A549 (cell line): ENCODE measurements at regions not wholly inside any gene's neighbourhood (a gene's known extent, or its start where the extent isn't known, plus 50 kb on each side); places are given as distances from the start of the nearest gene placed in this dataset.

ENCODE experiments used
- ATAC-seq, 2 experiments: fragments of 200-7000 bp in 1 of 2; fragments of >200 bp in 1 of 2; cut with Nextera tagmentation in 1 of 2; cut with Tn5 transposase in 1 of 2; 3 replicates each; pipeline versions ENCODE4 v1.8.0 to v1.9.1; 2018 to 2020; ENCODE audit warnings: mild to moderate bottlenecking in 1 of 2, moderate library complexity in 1 of 2
- CTCF ChIA-PET: fragments of 300-600 bp; sonication (Branson Sonifier 250); formaldehyde crosslinking; extraction: SDS; loops from one replicate; lab custom pipeline; 2021; ENCODE audit warnings: antibody characterized with exemption, inconsistent platforms; lab: Yijun Ruan, JAX
- POLR2A ChIA-PET: fragments of 350-600 bp; formaldehyde crosslinking; extraction: SDS; loops from one replicate; lab custom pipeline; 2021; ENCODE audit warnings: antibody characterized with exemption, inconsistent platforms; lab: Yijun Ruan, JAX
- DNase-seq, 2 experiments: peaks; one replicate each; pipeline versions ENCODE4 v3.0.0 to v3.0.0-alpha.2; 2011 to 2016; ENCODE audit warnings: low read depth in 1 of 2, low spot score in 1 of 2
- FAIRE-seq: peaks from 2 replicates; lab custom pipeline; 2011; peaks lifted over from hg19 to GRCh38; lab: Jason Lieb, UNC
- H3K27ac ChIP-seq, 2 experiments: fragments of >200 bp; sonication (Bioruptor Twin); formaldehyde crosslinking; 3 replicates each; pipeline ENCODE4 v1.5.1; 2016 to 2017
- H3K4me1 ChIP-seq: fragments of >200 bp; sonication (Bioruptor Twin); formaldehyde crosslinking; 3 replicates; pipeline ENCODE4 v1.6.1; 2016
- H3K4me2 ChIP-seq: fragments of >200 bp; sonication (Bioruptor Twin); formaldehyde crosslinking; 3 replicates; pipeline ENCODE4 v1.6.1; 2016
- H3K4me3 ChIP-seq: fragments of >200 bp; sonication (Bioruptor Twin); formaldehyde crosslinking; 3 replicates; pipeline ENCODE4 v1.5.1; 2016
- H3K9me3 ChIP-seq: fragments of >200 bp; sonication (Bioruptor Twin); formaldehyde crosslinking; 3 replicates; pipeline ENCODE4 v1.6.1; 2016
- BCL3 ChIP-seq: fragments of >200 bp; sonication (Bioruptor Twin); formaldehyde crosslinking; IDR thresholded peaks from 3 replicates; pipeline ENCODE4 v1.6.1; 2016
- CBX8 ChIP-seq: fragments of 200-600 bp; sonication (generic); IDR thresholded peaks from 2 replicates; pipeline ENCODE4 v1.6.1; 2016
- CHD4 ChIP-seq: fragments of 200-600 bp; sonication (generic); IDR thresholded peaks from 2 replicates; pipeline ENCODE4 v1.6.1; 2016; ENCODE audit warnings: antibody characterized with exemption, mild to moderate bottlenecking, borderline replicate concordance
- E2F6 ChIP-seq: IDR thresholded peaks from 2 replicates; pipeline ENCODE4 v1.6.1; 2012; ENCODE audit warnings: low read depth, borderline replicate concordance
- EHF ChIP-seq: fragments of 250-450 bp; sonication (Bioruptor Pico); IDR thresholded peaks from 2 replicates; pipeline ENCODE4 v1.5.0; 2020; ENCODE audit warnings: mild to moderate bottlenecking
- EHMT2 ChIP-seq: fragments of 200-600 bp; sonication (generic); IDR thresholded peaks from 2 replicates; pipeline ENCODE4 v1.6.1; 2016; ENCODE audit warnings: antibody characterized with exemption, low read depth, mild to moderate bottlenecking, moderate library complexity
- FOSL2 ChIP-seq, 2 experiments: fragments of 450-650 bp in 1 of 2; fragments of >200 bp in 1 of 2; sonication (Bioruptor Twin) in 1 of 2; formaldehyde crosslinking; IDR thresholded peaks; 2 replicates each; pipeline versions ENCODE4 v1.5.0 to v1.6.1; 2016 to 2020; ENCODE audit warnings: mild to moderate bottlenecking in 1 of 2, moderate library complexity in 1 of 2
- HDAC2 ChIP-seq: fragments of 200-600 bp; sonication (generic); IDR thresholded peaks from 2 replicates; pipeline ENCODE4 v1.6.1; 2016
- HOXA7 ChIP-seq: fragments of 250-450 bp; sonication (Bioruptor Pico); IDR thresholded peaks from 2 replicates; pipeline ENCODE4 v1.5.0; 2020; ENCODE audit warnings: mild to moderate bottlenecking, moderate library complexity
- HOXB13 ChIP-seq: fragments of 250-450 bp; sonication (Bioruptor Pico); IDR thresholded peaks from 2 replicates; pipeline ENCODE4 v1.5.0; 2020; ENCODE audit warnings: low read depth, mild to moderate bottlenecking, moderate library complexity
- KDM5A ChIP-seq: fragments of 200-600 bp; sonication (generic); IDR thresholded peaks from 2 replicates; pipeline ENCODE4 v1.6.1; 2016; ENCODE audit warnings: antibody characterized with exemption, mild to moderate bottlenecking
- MAFK ChIP-seq: fragments of 450-650 bp; IDR thresholded peaks from 2 replicates; pipeline ENCODE4 v1.6.1; 2014; ENCODE audit not compliant: partially characterized antibody
- MAZ ChIP-seq: fragments of 150-350 bp; IDR thresholded peaks from 2 replicates; pipeline ENCODE4 v1.6.1; 2014; ENCODE audit warnings: antibody characterized with exemption, low read depth, low read length, borderline replicate concordance
- NR3C1 ChIP-seq: fragments of >200 bp; sonication (Bioruptor Twin); formaldehyde crosslinking; IDR thresholded peaks from 3 replicates; pipeline ENCODE4 v1.6.1; 2017
- PBX3 ChIP-seq: IDR thresholded peaks from 2 replicates; pipeline ENCODE4 v1.6.1; 2012
- POLR2A ChIP-seq: IDR thresholded peaks from 2 replicates; pipeline ENCODE4 v1.6.1; 2012; ENCODE audit warnings: mild to moderate bottlenecking, low read length
- RCOR1 ChIP-seq: fragments of 150-350 bp; IDR thresholded peaks from 2 replicates; pipeline ENCODE4 v1.6.1; 2014; ENCODE audit warnings: antibody characterized with exemption, low read length, low read depth
- RFX5 ChIP-seq: fragments of 450-650 bp; IDR thresholded peaks from 2 replicates; pipeline ENCODE4 v1.7.1; 2014; ENCODE audit warnings: antibody characterized with exemption, mild to moderate bottlenecking, moderate library complexity
- RNF2 ChIP-seq: fragments of 200-600 bp; sonication (generic); IDR thresholded peaks from 2 replicates; pipeline ENCODE4 v1.6.1; 2016; ENCODE audit warnings: low read depth, mild to moderate bottlenecking, antibody characterized with exemption, moderate library complexity, borderline replicate concordance
- SMC3 ChIP-seq: fragments of >200 bp; sonication (Bioruptor Twin); formaldehyde crosslinking; IDR thresholded peaks from 3 replicates; pipeline ENCODE4 v1.6.1; 2018; ENCODE audit warnings: inconsistent platforms
- TP53 ChIP-seq: fragments of 250-450 bp; sonication (Bioruptor Pico); IDR thresholded peaks from 2 replicates; pipeline ENCODE4 v1.5.0; 2021; ENCODE audit warnings: mild to moderate bottlenecking, moderate library complexity
- WGBS: methylation state at CpG from one replicate; pipeline ENCODE4 v1.1.6; 2017; ENCODE audit errors: missing lambda C conversion rate; 5-methylcytosine and 5-hydroxymethylcytosine counted together
- TF ChIP-seq, protein P1 (sequence below): fragments of 450-650 bp; IDR thresholded peaks from 2 replicates; pipeline ENCODE4 v1.6.1; 2014; ENCODE audit warnings: antibody characterized with exemption
- TF ChIP-seq, protein P2 (sequence below): fragments of 150-350 bp; IDR thresholded peaks from 2 replicates; pipeline ENCODE4 v1.6.1; 2014; ENCODE audit warnings: low read depth, mild to moderate bottlenecking, low read length

DNA sequence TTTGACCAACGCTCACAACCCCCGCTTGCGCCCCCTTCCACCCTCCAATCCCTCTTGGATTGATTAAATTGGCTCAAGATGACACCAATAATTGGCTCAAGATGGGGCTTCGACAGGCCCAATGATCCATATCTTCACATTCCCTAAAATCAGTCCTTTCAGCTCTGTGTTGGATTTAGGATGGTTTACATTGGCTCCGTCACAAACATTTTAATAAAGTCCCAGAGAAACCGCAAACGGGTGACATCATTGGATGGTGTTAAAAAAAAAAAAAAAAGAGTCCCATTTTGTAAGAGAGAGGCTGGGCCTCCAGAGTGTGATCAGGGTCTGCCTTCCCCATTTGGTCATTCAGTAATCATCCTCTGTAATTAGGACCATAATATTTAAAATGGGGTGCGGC is 113.4 kb upstream of the MRPS22 start (continued):
- TF ChIP-seq HOXB13 (no peak), RCOR1 (no peak), MAZ (no peak)

DNA sequence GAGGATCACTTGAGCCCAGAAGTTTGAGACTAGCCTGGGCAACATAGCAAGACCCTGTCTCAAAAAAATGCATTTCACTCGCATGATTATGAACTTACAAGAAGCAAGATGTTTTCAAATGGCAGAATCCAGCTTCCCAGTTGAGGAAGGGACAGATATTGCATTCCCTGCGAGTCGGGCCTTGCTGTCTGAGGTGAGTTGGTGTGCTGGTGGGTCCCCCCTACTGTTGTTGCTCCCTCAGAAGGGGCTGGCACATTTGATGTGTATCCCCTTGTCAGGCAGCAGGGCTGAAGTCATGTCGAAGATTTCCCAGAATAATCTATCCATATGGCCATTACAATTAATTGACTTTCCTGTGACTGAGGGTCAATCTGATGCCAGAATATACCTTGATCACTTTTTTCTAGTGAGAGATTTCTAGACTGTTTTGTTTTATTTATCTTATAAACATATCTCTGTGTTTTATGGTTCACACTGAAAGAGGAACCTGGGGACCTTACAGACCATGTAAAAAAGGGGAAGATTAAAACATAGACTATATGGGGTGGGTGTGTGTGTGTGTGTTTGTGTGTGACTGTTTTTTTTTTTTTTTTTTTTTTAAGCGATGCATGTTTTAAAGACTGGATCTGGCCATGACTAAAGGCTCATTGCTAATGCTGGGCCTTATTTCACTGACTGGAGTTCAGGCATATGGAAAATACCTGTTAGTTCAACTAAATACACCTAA is 112.1 kb upstream of the MRPS22 start:
- Histone ChIP-seq H3K4me3 (no peak overlapping the region), H3K27ac (no peak overlapping the region), H3K9me3 (no peaks in the 10 kb centered on the region), H3K4me1 (no peaks in the 10 kb centered on the region), H3K4me2 (no peak overlapping the region)
- no peak for ATAC-seq
- no peak for FAIRE-seq
- no peak for DNase-seq
- TF ChIP-seq PBX3 = no peak
- no peak for TF ChIP-seq POLR2A
- no peak for TF ChIP-seq TP53 (CRISPR knock-in tag)
- TF ChIP-seq EHMT2 = no peak
- no peak for TF ChIP-seq FOSL2 (IDR thresholded peaks at IDR 0.05)
- TF ChIP-seq FOSL2 (CRISPR knock-in tag; IDR thresholded peaks at IDR 0.05) = no peak
- no peak for TF ChIP-seq RFX5
- no peak for TF ChIP-seq CBX8
- no peak for TF ChIP-seq HOXA7 (CRISPR knock-in tag)
- TF ChIP-seq RNF2 = no peak
- no peak for TF ChIP-seq EHF (CRISPR knock-in tag)
- TF ChIP-seq HDAC2 = no peak
- TF ChIP-seq, protein P1, sequence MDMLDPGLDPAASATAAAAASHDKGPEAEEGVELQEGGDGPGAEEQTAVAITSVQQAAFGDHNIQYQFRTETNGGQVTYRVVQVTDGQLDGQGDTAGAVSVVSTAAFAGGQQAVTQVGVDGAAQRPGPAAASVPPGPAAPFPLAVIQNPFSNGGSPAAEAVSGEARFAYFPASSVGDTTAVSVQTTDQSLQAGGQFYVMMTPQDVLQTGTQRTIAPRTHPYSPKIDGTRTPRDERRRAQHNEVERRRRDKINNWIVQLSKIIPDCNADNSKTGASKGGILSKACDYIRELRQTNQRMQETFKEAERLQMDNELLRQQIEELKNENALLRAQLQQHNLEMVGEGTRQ = no peak
- TF ChIP-seq KDM5A = no peak
- TF ChIP-seq, protein P2, sequence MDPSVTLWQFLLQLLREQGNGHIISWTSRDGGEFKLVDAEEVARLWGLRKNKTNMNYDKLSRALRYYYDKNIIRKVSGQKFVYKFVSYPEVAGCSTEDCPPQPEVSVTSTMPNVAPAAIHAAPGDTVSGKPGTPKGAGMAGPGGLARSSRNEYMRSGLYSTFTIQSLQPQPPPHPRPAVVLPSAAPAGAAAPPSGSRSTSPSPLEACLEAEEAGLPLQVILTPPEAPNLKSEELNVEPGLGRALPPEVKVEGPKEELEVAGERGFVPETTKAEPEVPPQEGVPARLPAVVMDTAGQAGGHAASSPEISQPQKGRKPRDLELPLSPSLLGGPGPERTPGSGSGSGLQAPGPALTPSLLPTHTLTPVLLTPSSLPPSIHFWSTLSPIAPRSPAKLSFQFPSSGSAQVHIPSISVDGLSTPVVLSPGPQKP = no peak
- no peak for TF ChIP-seq E2F6
- no peak for TF ChIP-seq NR3C1
- TF ChIP-seq BCL3 = no peak
- no peak for TF ChIP-seq CHD4
- no peak for TF ChIP-seq MAFK
- no peak for TF ChIP-seq SMC3
- WGBS = 69% methylated on average over 3 of the region's 5 CpGs
- CTCF ChIA-PET = no interaction called here
- POLR2A ChIA-PET = interaction anchor here (0.7 kb wide), 1 partner anchor 144 kb away, joined by 3 read pairs; no protein-coding TSS in a partner anchor
